Activated T-cell treated with anti-CD3 and anti-CD28 coated beads, Interleukin-2, amount 50 U/mL, for 72 hours (primary cell): ENCODE measurements at regions not wholly inside any gene's neighbourhood (a gene's known extent, or its start where the extent isn't known, plus 50 kb on each side); places are given as distances from the start of the nearest gene placed in this dataset.

Experiments
- ATAC-seq, 2 donors: fragments of 150-1000 bp; cut with Tn5 transposase; replicated peaks in 1 of 2; 2 replicates each; pipeline ENCODE4 v1.10.0; 2021; ENCODE audit warnings: moderate library complexity in 2 of 2, mild to moderate bottlenecking in 1 of 2
- DNase-seq, 2 donors: peaks; one replicate each; pipeline ENCODE4 v3.0.0; 2021 to 2022; ENCODE audit warnings: mixed read lengths in 1 of 2
- H3K27ac Mint-ChIP-seq: one replicate; pipeline ENCODE4 v1.8.0; 2022; ENCODE audit warnings: mild to moderate bottlenecking, moderate library complexity, mixed read lengths
- H3K27me3 Mint-ChIP-seq: one replicate; pipeline ENCODE4 v1.8.0; 2022; ENCODE audit warnings: low read depth, mixed read lengths
- H3K36me3 Mint-ChIP-seq, 2 donors: one replicate each; pipeline ENCODE4 v1.8.0; 2022; ENCODE audit warnings: mixed read lengths in 2 of 2, mild to moderate bottlenecking in 1 of 2; ENCODE audit not compliant: insufficient read depth in 2 of 2
- H3K4me1 Mint-ChIP-seq: one replicate; pipeline ENCODE4 v1.8.0; 2022; ENCODE audit warnings: low read depth, mixed read lengths
- H3K4me3 Mint-ChIP-seq, 2 donors: one replicate each; pipeline ENCODE4 v1.8.0; 2022; ENCODE audit warnings: mild to moderate bottlenecking in 2 of 2, mixed read lengths in 2 of 2, moderate library complexity in 2 of 2
- H3K9me3 Mint-ChIP-seq, 2 donors: one replicate each; pipeline ENCODE4 v1.8.0; 2022; ENCODE audit warnings: mixed read lengths in 2 of 2

GRCh38 chr11:97398246-97398645 is 1008.4 kb downstream of the JRKL start:
- Mint-ChIP-seq H3K27ac (no peak overlapping the region), H3K36me3 (no peaks in the 10 kb centered on the region), H3K4me1 (no peaks in the 10 kb centered on the region), H3K4me3 (no peak overlapping the region), H3K27me3 (no peaks in the 10 kb centered on the region), H3K9me3 (peaks cover 2 to 5% of the 10 kb centered on the region in 2 donors)
- ATAC-seq (no peak), DNase-seq (no peak)

- DNase-seq (no peak), ATAC-seq (no peak)
- no peak overlapping the region for H3K27ac Mint-ChIP-seq
- no peaks in the 10 kb centered on the region for H3K4me1 Mint-ChIP-seq
- H3K27me3 Mint-ChIP-seq, result no peaks in the 10 kb centered on the region
- H3K4me3 Mint-ChIP-seq, result no peak overlapping the region
- H3K9me3 Mint-ChIP-seq, result peaks cover 5 to 10% of the 10 kb centered on the region in 2 donors
- peaks cover 0 to 5% of the 10 kb centered on the region in 2 donors for H3K36me3 Mint-ChIP-seq
Observed at GRCh38 chr11:97409141-97409540, 1019.3 kb downstream of the JRKL start.

GRCh38 chr11:97414801-97415200 is 1025.0 kb downstream of the JRKL start:
- H3K9me3 Mint-ChIP-seq, result peaks cover 6 to 8% of the 10 kb centered on the region in 2 donors
- ATAC-seq (no peak), DNase-seq (no peak)
- peaks cover 0 to 3% of the 10 kb centered on the region in 2 donors for H3K36me3 Mint-ChIP-seq
- no peak overlapping the region for H3K4me3 Mint-ChIP-seq
- H3K4me1 Mint-ChIP-seq, result no peaks in the 10 kb centered on the region
- no peaks in the 10 kb centered on the region for H3K27me3 Mint-ChIP-seq
- no peak overlapping the region for H3K27ac Mint-ChIP-seq

GRCh38 chr11:97419729-97420128 is 1029.9 kb downstream of the JRKL start:
- Mint-ChIP-seq H3K36me3 (no peaks in the 10 kb centered on the region), H3K27me3 (no peaks in the 10 kb centered on the region), H3K9me3 (peaks cover 2 to 4% of the 10 kb centered on the region in 2 donors), H3K4me1 (no peaks in the 10 kb centered on the region), H3K27ac (no peak overlapping the region), H3K4me3 (no peak overlapping the region)
- no peak for ATAC-seq
- DNase-seq, result no peak

GRCh38 chr11:97428247-97428790 is 1038.5 kb downstream of the JRKL start:
- Mint-ChIP-seq H3K4me3 (no peak overlapping the region), H3K27ac (no peak overlapping the region), H3K9me3 (peaks cover 1 to 8% of the 10 kb centered on the region in 2 donors), H3K36me3 (no peaks in the 10 kb centered on the region), H3K27me3 (no peaks in the 10 kb centered on the region), H3K4me1 (no peaks in the 10 kb centered on the region)
- no peak for DNase-seq
- no peak for ATAC-seq

GRCh38 chr11:97430877-97431276 is 1041.1 kb downstream of the JRKL start:
- H3K27ac Mint-ChIP-seq, result no peak overlapping the region
- ATAC-seq (no peak), DNase-seq (no peak)
- H3K27me3 Mint-ChIP-seq, result no peaks in the 10 kb centered on the region
- no peaks in the 10 kb centered on the region for H3K4me1 Mint-ChIP-seq
- no peak overlapping the region for H3K4me3 Mint-ChIP-seq
- H3K36me3 Mint-ChIP-seq, result no peaks in the 10 kb centered on the region
- H3K9me3 Mint-ChIP-seq, result peaks cover 1 to 9% of the 10 kb centered on the region in 2 donors

GRCh38 chr11:97432926-97433325 is 1043.1 kb downstream of the JRKL start:
- H3K27ac Mint-ChIP-seq, result no peak overlapping the region
- no peak for ATAC-seq
- no peaks in the 10 kb centered on the region for H3K36me3 Mint-ChIP-seq
- H3K9me3 Mint-ChIP-seq, result peaks cover 1 to 9% of the 10 kb centered on the region in 2 donors
- no peak for DNase-seq
- no peaks in the 10 kb centered on the region for H3K4me1 Mint-ChIP-seq
- H3K27me3 Mint-ChIP-seq, result no peaks in the 10 kb centered on the region
- H3K4me3 Mint-ChIP-seq, result no peak overlapping the region

GRCh38 chr11:97445561-97445960 is 1055.7 kb downstream of the JRKL start:
- Mint-ChIP-seq H3K27ac (no peak overlapping the region), H3K4me1 (no peaks in the 10 kb centered on the region), H3K36me3 (no peaks in the 10 kb centered on the region), H3K27me3 (no peaks in the 10 kb centered on the region), H3K4me3 (no peak overlapping the region), H3K9me3 (peaks cover 5 to 18% of the 10 kb centered on the region in 2 donors)
- DNase-seq (no peak), ATAC-seq (no peak)

- no peak overlapping the region for H3K4me3 Mint-ChIP-seq
- H3K4me1 Mint-ChIP-seq, result no peaks in the 10 kb centered on the region
Observed at GRCh38 chr11:97451441-97451840, 1061.6 kb downstream of the JRKL start.

GRCh38 chr11:97454988-97455387 is 1065.2 kb downstream of the JRKL start:
- ATAC-seq (no peak), DNase-seq (no peak)
- Mint-ChIP-seq H3K27me3 (no peaks in the 10 kb centered on the region), H3K4me1 (no peaks in the 10 kb centered on the region), H3K36me3 (no peaks in the 10 kb centered on the region), H3K27ac (no peak overlapping the region), H3K4me3 (no peak overlapping the region), H3K9me3 (peaks cover 3 to 10% of the 10 kb centered on the region in 2 donors)

More at GRCh38 chr11:97451441-97451840, 1061.6 kb downstream of the JRKL start:
- no peaks in the 10 kb centered on the region for H3K27me3 Mint-ChIP-seq
- H3K27ac Mint-ChIP-seq, result no peak overlapping the region
- peaks cover 5 to 8% of the 10 kb centered on the region in 2 donors for H3K9me3 Mint-ChIP-seq
- no peak for ATAC-seq
- H3K36me3 Mint-ChIP-seq, result no peaks in the 10 kb centered on the region
- DNase-seq, result no peak

- Mint-ChIP-seq H3K36me3 (peaks cover 0 to 3% of the 10 kb centered on the region in 2 donors), H3K27ac (no peak overlapping the region), H3K4me3 (no peak overlapping the region), H3K27me3 (no peaks in the 10 kb centered on the region), H3K9me3 (peaks cover 5 to 23% of the 10 kb centered on the region in 2 donors), H3K4me1 (no peaks in the 10 kb centered on the region)
- no peak for ATAC-seq
- no peak for DNase-seq
Observed at GRCh38 chr11:97460091-97460490, 1070.3 kb downstream of the JRKL start.

- DNase-seq (no peak), ATAC-seq (no peak)
- Mint-ChIP-seq H3K27me3 (no peaks in the 10 kb centered on the region), H3K4me1 (no peaks in the 10 kb centered on the region), H3K27ac (no peak overlapping the region), H3K9me3 (peaks cover 7 to 21% of the 10 kb centered on the region in 2 donors), H3K4me3 (no peak overlapping the region), H3K36me3 (peaks cover 0 to 3% of the 10 kb centered on the region in 2 donors)
Observed at GRCh38 chr11:97461044-97461880, 1071.4 kb downstream of the JRKL start.

- H3K4me3 Mint-ChIP-seq, result no peak overlapping the region
- ATAC-seq (no peak), DNase-seq (no peak)
- H3K27me3 Mint-ChIP-seq, result no peaks in the 10 kb centered on the region
- peaks cover 0 to 3% of the 10 kb centered on the region in 2 donors for H3K36me3 Mint-ChIP-seq
- H3K4me1 Mint-ChIP-seq, result no peaks in the 10 kb centered on the region
- no peak overlapping the region for H3K27ac Mint-ChIP-seq
- peaks cover 9 to 21% of the 10 kb centered on the region in 2 donors for H3K9me3 Mint-ChIP-seq
Observed at GRCh38 chr11:97461934-97462333, 1072.1 kb downstream of the JRKL start.
